DND-41 (cell line): ENCODE measurements at regions not wholly inside any gene's neighbourhood (a gene's known extent, or its start where the extent isn't known, plus 50 kb on each side); places are given as distances from the start of the nearest gene placed in this dataset.

Experiments
- ATAC-seq: fragments of 200-7000 bp; cut with Tn5 transposase; 3 replicates; pipeline ENCODE4 v1.9.1; 2021; ENCODE audit warnings: low read depth; ENCODE audit not compliant: insufficient read depth
- DNase-seq: peaks from one replicate; pipeline ENCODE4 v3.0.0-alpha.2; 2020
- H2AFZ ChIP-seq: 2 replicates; pipeline ENCODE4 v1.6.0; 2012; ENCODE audit warnings: low read depth, low read length
- H3K27ac ChIP-seq: 2 replicates; pipeline ENCODE4 v1.5.1; 2012; ENCODE audit warnings: low read length, inconsistent platforms
- H3K27me3 ChIP-seq: fragments of 200-600 bp; sonication (generic); 2 replicates; pipeline ENCODE4 v1.6.0; 2012; ENCODE audit warnings: low read length, mild to moderate bottlenecking, inconsistent platforms; ENCODE audit not compliant: insufficient read depth, poor library complexity
- H3K36me3 ChIP-seq: 2 replicates; pipeline ENCODE4 v1.5.1; 2012; ENCODE audit warnings: low read length, inconsistent platforms; ENCODE audit not compliant: insufficient read depth
- H3K4me1 ChIP-seq: 2 replicates; pipeline ENCODE4 v1.5.1; 2012; ENCODE audit warnings: mild to moderate bottlenecking, low read length; ENCODE audit not compliant: insufficient read depth
- H3K4me2 ChIP-seq: 2 replicates; pipeline ENCODE4 v1.6.0; 2012; ENCODE audit warnings: mild to moderate bottlenecking, moderate library complexity, low read length, inconsistent platforms; ENCODE audit not compliant: insufficient read depth
- H3K4me3 ChIP-seq, 2 experiments: fragments of 200-600 bp in 1 of 2; shearing (Covaris generic) in 1 of 2; 2 replicates each; pipeline ENCODE4 v1.5.1; 2012 to 2016; ENCODE audit warnings: inconsistent platforms in 2 of 2, low read length in 2 of 2, mild to moderate bottlenecking in 2 of 2, low read depth in 1 of 2, moderate library complexity in 1 of 2
- H3K79me2 ChIP-seq: 2 replicates; pipeline ENCODE4 v1.6.0; 2012; ENCODE audit warnings: low read length, inconsistent platforms; ENCODE audit not compliant: insufficient read depth
- H3K9ac ChIP-seq: 2 replicates; pipeline ENCODE4 v1.6.0; 2012; ENCODE audit warnings: low read depth, mild to moderate bottlenecking, inconsistent platforms, low read length, moderate library complexity
- H3K9me3 ChIP-seq: 2 replicates; pipeline ENCODE4 v1.5.1; 2012; ENCODE audit warnings: low read length, moderate library complexity, mild to moderate bottlenecking, inconsistent platforms; ENCODE audit not compliant: insufficient read depth, severe bottlenecking
- H4K20me1 ChIP-seq: 2 replicates; pipeline ENCODE4 v1.6.0; 2012; ENCODE audit warnings: low read length; ENCODE audit not compliant: insufficient read depth
- EZH2 ChIP-seq: IDR thresholded peaks from 3 replicates; pipeline ENCODE4 v1.6.1; 2012; ENCODE audit warnings: borderline replicate concordance, low read depth, mild to moderate bottlenecking, moderate library complexity, low read length, inconsistent platforms; ENCODE audit not compliant: severe bottlenecking
- TF ChIP-seq, protein P1 (sequence below): IDR thresholded peaks from 2 replicates; pipeline ENCODE4 v1.5.1; 2012; ENCODE audit warnings: borderline replicate concordance, low read length, moderate library complexity, mild to moderate bottlenecking; ENCODE audit not compliant: poor library complexity, severe bottlenecking; ENCODE audit errors: extremely low read depth

DNA sequence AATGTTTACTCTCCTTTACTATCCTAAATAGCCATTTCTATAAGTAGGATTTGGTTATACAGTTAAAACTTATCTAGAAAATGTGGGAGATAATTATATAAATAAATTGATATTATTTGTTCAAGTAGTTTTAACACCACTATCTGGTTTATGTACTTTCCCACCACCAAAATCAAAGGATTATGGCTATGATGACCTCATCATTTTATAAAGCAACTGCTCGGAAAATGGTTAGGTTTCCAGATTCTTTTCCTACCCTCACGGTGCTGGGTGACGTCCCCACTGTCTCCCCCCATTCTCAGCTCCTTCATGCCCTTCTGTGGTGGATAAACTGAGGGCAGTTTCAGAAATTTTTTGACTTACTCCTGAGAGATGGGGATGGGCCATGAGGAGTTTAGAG lies 1011.8 kb upstream of the ADGRL4 start:
- H3K79me2 ChIP-seq: no peaks in the 10 kb centered on the region
- H3K4me1 ChIP-seq: no peaks in the 10 kb centered on the region
- no peak for TF ChIP-seq EZH2
- DNase-seq (no peak), ATAC-seq (no peak)
- H2AFZ ChIP-seq: no peak overlapping the region
- H3K4me3 ChIP-seq: no peak overlapping the region
- no peaks in the 10 kb centered on the region for H3K36me3 ChIP-seq
- H3K27me3 ChIP-seq: no peaks in the 10 kb centered on the region
- no peak overlapping the region for H3K27ac ChIP-seq
- no peak overlapping the region for H3K4me2 ChIP-seq
- H3K9me3 ChIP-seq: no peaks in the 10 kb centered on the region
- H3K9ac ChIP-seq: no peak overlapping the region
- no peaks in the 10 kb centered on the region for H4K20me1 ChIP-seq

DNA sequence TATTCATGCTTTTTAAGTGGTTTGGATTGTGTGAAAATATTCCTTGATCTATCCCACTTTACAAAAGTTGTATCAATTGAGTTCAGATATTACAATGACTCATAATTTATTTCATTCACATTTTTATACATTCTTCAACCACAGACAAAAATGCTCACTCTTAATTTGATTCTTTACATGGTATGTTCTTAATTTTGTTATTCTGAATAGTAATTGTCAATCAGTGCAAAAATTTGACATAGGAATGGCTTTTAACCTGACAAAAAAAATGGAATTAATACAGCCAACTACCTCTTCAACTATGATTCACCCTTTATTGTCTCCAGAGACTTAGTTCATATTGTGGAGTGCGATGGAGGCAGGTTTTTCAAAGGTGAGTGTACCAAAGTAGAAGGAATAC lies 1002.4 kb upstream of the ADGRL4 start:
- Histone ChIP-seq H3K4me2 (no peak overlapping the region), H3K4me1 (no peaks in the 10 kb centered on the region), H3K9me3 (no peaks in the 10 kb centered on the region), H4K20me1 (no peaks in the 10 kb centered on the region), H3K9ac (no peak overlapping the region), H3K27me3 (no peaks in the 10 kb centered on the region), H3K4me3 (no peak overlapping the region), H3K27ac (no peak overlapping the region), H2AFZ (no peak overlapping the region), H3K36me3 (no peaks in the 10 kb centered on the region), H3K79me2 (no peaks in the 10 kb centered on the region)
- ATAC-seq: no peak
- no peak for DNase-seq
- TF ChIP-seq, protein P1, sequence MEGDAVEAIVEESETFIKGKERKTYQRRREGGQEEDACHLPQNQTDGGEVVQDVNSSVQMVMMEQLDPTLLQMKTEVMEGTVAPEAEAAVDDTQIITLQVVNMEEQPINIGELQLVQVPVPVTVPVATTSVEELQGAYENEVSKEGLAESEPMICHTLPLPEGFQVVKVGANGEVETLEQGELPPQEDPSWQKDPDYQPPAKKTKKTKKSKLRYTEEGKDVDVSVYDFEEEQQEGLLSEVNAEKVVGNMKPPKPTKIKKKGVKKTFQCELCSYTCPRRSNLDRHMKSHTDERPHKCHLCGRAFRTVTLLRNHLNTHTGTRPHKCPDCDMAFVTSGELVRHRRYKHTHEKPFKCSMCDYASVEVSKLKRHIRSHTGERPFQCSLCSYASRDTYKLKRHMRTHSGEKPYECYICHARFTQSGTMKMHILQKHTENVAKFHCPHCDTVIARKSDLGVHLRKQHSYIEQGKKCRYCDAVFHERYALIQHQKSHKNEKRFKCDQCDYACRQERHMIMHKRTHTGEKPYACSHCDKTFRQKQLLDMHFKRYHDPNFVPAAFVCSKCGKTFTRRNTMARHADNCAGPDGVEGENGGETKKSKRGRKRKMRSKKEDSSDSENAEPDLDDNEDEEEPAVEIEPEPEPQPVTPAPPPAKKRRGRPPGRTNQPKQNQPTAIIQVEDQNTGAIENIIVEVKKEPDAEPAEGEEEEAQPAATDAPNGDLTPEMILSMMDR: no peak
- TF ChIP-seq EZH2: no peak

DNA sequence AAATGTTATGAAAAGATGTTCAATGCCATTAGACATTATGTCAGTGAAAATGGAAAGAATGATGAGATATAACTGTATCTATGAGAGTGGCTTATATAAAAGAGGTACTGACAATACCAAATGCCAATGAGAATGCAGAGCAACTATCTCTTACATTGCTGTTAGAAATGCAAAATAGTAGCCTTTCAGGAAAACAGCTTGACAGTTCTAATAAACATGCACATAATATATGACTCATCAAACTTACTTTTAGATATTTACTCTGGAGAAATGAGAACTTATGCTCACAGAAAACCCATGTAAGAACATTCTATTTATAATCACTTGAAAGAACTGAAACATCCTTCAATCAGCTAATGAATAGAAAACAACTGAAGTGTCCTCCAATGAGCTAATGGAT lies 996.7 kb upstream of the ADGRL4 start:
- H3K9ac ChIP-seq: no peak overlapping the region
- H4K20me1 ChIP-seq: no peaks in the 10 kb centered on the region
- H3K79me2 ChIP-seq: no peaks in the 10 kb centered on the region
- ATAC-seq: no peak
- no peaks in the 10 kb centered on the region for H3K4me1 ChIP-seq
- H3K27ac ChIP-seq: no peak overlapping the region
- H3K27me3 ChIP-seq: no peaks in the 10 kb centered on the region
- no peak overlapping the region for H3K4me2 ChIP-seq
- H3K9me3 ChIP-seq: no peaks in the 10 kb centered on the region
- no peak overlapping the region for H3K4me3 ChIP-seq
- H3K36me3 ChIP-seq: no peaks in the 10 kb centered on the region
- H2AFZ ChIP-seq: no peak overlapping the region
- DNase-seq: no peak
- no peak for TF ChIP-seq EZH2
- TF ChIP-seq, protein P1: no peak

DNA sequence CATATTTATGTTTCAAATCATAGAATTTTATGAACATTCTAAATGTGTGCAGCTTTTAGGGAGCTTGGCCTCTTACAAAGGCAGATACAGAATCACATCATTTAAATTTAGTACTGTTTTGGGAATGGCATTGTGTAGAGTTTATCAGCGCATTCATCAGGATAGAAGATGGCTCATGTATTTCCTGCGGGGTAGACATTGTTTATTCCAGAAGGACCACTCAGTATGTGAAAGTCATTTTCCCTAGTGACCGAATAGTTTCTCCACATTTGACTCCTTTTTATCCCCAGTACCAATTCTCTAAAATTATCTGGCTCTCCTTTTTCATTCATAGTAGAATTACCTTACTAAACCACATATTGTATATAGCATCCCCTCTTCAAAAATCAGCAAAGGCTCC lies 981.9 kb upstream of the ADGRL4 start:
- no peak overlapping the region for H3K4me2 ChIP-seq
- no peak for ATAC-seq
- TF ChIP-seq, protein P1: no peak
- TF ChIP-seq EZH2: no peak
- no peak overlapping the region for H3K27ac ChIP-seq
- H3K4me3 ChIP-seq: no peak overlapping the region
- no peak for DNase-seq
- H3K9ac ChIP-seq: no peak overlapping the region
- H3K79me2 ChIP-seq: no peaks in the 10 kb centered on the region
- no peaks in the 10 kb centered on the region for H4K20me1 ChIP-seq
- no peaks in the 10 kb centered on the region for H3K4me1 ChIP-seq
- H2AFZ ChIP-seq: no peak overlapping the region
- H3K27me3 ChIP-seq: no peaks in the 10 kb centered on the region
- no peaks in the 10 kb centered on the region for H3K9me3 ChIP-seq
- no peaks in the 10 kb centered on the region for H3K36me3 ChIP-seq
